ENCODE measurements at regions not wholly inside any gene's neighbourhood (a gene's known extent, or its start where the extent isn't known, plus 50 kb on each side); places are given as distances from the start of the nearest gene placed in this dataset.

DNA sequence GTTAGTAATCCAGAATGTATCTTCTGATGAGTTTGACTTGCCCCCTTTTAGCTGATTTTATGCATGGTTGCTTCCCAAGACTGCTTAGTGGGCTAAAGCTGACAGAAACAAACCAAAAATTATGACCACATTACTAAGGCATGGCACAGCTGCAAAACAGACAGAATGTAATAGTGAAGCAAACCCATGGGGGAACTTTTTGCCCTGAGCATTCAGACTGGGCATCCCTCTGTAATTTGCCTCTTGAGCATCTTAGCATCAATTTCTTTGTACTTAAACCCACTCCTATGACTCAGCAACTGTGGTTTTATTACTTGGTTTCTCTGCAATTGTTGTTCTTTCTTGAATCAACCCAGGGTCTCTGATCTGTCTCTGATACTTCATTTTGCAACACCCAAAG is 487.3 kb upstream of the DCC start:
- TF ChIP-seq POLR2A (IDR thresholded peaks at IDR 0.05; ENCODE audit: low read depth) (no peak), EP300 (IDR thresholded peaks at IDR 0.05) (no peak)
- TF ChIP-seq, protein P1, sequence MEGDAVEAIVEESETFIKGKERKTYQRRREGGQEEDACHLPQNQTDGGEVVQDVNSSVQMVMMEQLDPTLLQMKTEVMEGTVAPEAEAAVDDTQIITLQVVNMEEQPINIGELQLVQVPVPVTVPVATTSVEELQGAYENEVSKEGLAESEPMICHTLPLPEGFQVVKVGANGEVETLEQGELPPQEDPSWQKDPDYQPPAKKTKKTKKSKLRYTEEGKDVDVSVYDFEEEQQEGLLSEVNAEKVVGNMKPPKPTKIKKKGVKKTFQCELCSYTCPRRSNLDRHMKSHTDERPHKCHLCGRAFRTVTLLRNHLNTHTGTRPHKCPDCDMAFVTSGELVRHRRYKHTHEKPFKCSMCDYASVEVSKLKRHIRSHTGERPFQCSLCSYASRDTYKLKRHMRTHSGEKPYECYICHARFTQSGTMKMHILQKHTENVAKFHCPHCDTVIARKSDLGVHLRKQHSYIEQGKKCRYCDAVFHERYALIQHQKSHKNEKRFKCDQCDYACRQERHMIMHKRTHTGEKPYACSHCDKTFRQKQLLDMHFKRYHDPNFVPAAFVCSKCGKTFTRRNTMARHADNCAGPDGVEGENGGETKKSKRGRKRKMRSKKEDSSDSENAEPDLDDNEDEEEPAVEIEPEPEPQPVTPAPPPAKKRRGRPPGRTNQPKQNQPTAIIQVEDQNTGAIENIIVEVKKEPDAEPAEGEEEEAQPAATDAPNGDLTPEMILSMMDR (IDR thresholded peaks at IDR 0.05), result no peak

All from esophagus muscularis mucosa (tissue), 4 donors.